Brain microvascular endothelial cell (primary cell): ENCODE measurements at regions not wholly inside any gene's neighbourhood (a gene's known extent, or its start where the extent isn't known, plus 50 kb on each side); places are given as distances from the start of the nearest gene placed in this dataset.

ENCODE experiments used
- DNase-seq: peaks from one replicate; pipeline ENCODE4 v3.0.0-alpha.2; 2020
- H3K27ac ChIP-seq: fragments of 250-450 bp; sonication (Bioruptor Pico); 2 replicates; pipeline ENCODE4 v1.5.1; 2020; ENCODE audit warnings: mild to moderate bottlenecking, moderate library complexity
- H3K27me3 ChIP-seq: fragments of 250-450 bp; sonication (Bioruptor Pico); replicated peaks from 2 replicates; pipeline ENCODE4 v1.5.1; 2020; ENCODE audit warnings: mild to moderate bottlenecking
- H3K36me3 ChIP-seq: fragments of 250-450 bp; sonication (Bioruptor Pico); replicated peaks from 2 replicates; pipeline ENCODE4 v1.5.1; 2020; ENCODE audit warnings: mild to moderate bottlenecking
- H3K4me3 ChIP-seq: 2 replicates; pipeline ENCODE4 v1.5.1; 2011; ENCODE audit warnings: low read depth, mild to moderate bottlenecking, control low read depth, low read length, moderate library complexity
- CTCF ChIP-seq: IDR thresholded peaks from 2 replicates; pipeline ENCODE4 v1.5.1; 2011; ENCODE audit warnings: low read depth, mild to moderate bottlenecking, moderate library complexity, low read length, control low read depth, inconsistent platforms; ENCODE audit errors: missing control alignments
- in situ Hi-C: cut with HindIII; loops from 2 replicates; pipeline ENCODE4 v1.10.0; 2017; ENCODE audit warnings: low sequenced_read_pairs, low pct_ligation_motif_present

GRCh38 chr2:53515435-53516332 is 251.9 kb upstream of the CHAC2 start:
- Histone ChIP-seq H3K27me3 (no peaks in the 10 kb centered on the region), H3K36me3 (no peaks in the 10 kb centered on the region), H3K27ac (no peak overlapping the region), H3K4me3 (no peak overlapping the region)
- TF ChIP-seq CTCF, result peak; percentile 8
- no peak for DNase-seq
- in situ Hi-C loops, result no loop called here

DNA sequence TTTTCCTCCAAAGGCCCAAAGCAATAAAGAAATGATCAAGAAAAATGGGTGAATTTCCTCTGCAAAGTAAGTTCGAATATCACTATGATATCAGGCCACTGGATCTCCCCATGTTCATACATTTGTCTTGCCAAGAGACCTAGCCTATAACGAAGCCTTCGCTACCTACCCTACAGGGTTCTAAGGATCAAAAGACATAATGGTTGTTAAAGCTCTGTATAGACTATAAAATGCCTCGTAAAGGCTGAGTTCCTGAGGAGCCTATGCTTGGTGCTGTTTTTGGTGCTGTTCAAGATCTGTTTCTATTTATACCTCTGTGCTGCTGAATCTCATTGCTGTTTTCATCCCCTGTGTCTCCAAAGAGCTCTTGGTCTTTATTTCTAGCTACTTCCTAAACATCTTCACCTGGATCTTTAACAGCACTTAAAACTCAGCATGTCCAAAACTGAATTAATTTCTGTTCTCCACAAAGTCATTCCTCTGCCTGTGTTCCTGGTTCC is 254.4 kb upstream of the CHAC2 start:
- no peaks in the 10 kb centered on the region for H3K36me3 ChIP-seq
- H3K4me3 ChIP-seq, result no peak overlapping the region
- no peak for DNase-seq
- no peak for TF ChIP-seq CTCF
- H3K27me3 ChIP-seq, result no peaks in the 10 kb centered on the region
- in situ Hi-C loops, result no loop called here
- no peak overlapping the region for H3K27ac ChIP-seq

- in situ Hi-C loops, result no loop called here
- H3K36me3 ChIP-seq, result no peaks in the 10 kb centered on the region
- H3K4me3 ChIP-seq, result no peak overlapping the region
- no peak for DNase-seq
- no peak overlapping the region for H3K27ac ChIP-seq
- H3K27me3 ChIP-seq, result no peaks in the 10 kb centered on the region
- no peak for TF ChIP-seq CTCF
Observed at GRCh38 chr2:53512071-53512826, 255.4 kb upstream of the CHAC2 start.

GRCh38 chr2:53511549-53511948 is 256.1 kb upstream of the CHAC2 start:
- Histone ChIP-seq H3K27me3 (no peaks in the 10 kb centered on the region), H3K36me3 (no peaks in the 10 kb centered on the region), H3K27ac (no peak overlapping the region), H3K4me3 (no peak overlapping the region)
- no peak for TF ChIP-seq CTCF
- no peak for DNase-seq
- in situ Hi-C loops, result no loop called here

- Histone ChIP-seq H3K27me3 (no peaks in the 10 kb centered on the region), H3K36me3 (no peaks in the 10 kb centered on the region), H3K4me3 (no peak overlapping the region), H3K27ac (no peak overlapping the region)
- TF ChIP-seq CTCF, result no peak
- in situ Hi-C loops, result no loop called here
- DNase-seq, result no peak
Observed at GRCh38 chr2:53510401-53510800, 257.2 kb upstream of the CHAC2 start.
